ENCODE measurements at regions not wholly inside any gene's neighbourhood (a gene's known extent, or its start where the extent isn't known, plus 50 kb on each side); places are given as distances from the start of the nearest gene placed in this dataset.

DNA sequence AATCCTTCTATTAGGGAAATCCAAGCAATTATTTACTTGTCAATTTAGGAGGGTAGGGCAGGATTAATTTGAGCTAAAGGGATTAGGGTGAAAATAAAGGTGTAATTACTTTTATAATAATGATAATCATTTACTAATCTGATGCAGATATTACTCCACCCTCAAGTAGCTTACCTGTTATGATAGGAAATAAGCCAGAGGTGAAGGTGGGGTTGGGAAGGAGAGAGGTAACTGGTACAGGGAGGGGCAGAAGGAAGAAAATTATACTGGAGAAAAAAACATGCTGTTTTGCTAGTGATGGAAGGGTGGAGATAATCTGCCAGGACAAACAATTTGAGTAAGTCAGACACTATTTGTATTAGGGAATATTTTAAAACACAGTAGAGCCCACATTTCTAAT lies 157.7 kb downstream of the BARX2 start:
- TF ChIP-seq, protein P1, sequence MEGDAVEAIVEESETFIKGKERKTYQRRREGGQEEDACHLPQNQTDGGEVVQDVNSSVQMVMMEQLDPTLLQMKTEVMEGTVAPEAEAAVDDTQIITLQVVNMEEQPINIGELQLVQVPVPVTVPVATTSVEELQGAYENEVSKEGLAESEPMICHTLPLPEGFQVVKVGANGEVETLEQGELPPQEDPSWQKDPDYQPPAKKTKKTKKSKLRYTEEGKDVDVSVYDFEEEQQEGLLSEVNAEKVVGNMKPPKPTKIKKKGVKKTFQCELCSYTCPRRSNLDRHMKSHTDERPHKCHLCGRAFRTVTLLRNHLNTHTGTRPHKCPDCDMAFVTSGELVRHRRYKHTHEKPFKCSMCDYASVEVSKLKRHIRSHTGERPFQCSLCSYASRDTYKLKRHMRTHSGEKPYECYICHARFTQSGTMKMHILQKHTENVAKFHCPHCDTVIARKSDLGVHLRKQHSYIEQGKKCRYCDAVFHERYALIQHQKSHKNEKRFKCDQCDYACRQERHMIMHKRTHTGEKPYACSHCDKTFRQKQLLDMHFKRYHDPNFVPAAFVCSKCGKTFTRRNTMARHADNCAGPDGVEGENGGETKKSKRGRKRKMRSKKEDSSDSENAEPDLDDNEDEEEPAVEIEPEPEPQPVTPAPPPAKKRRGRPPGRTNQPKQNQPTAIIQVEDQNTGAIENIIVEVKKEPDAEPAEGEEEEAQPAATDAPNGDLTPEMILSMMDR (IDR thresholded peaks at IDR 0.05 in 8 of 11, conservative IDR thresholded peaks at IDR 0.05 in 3 of 11), result no peak
- TF ChIP-seq POLR2A (IDR thresholded peaks at IDR 0.05), result no peak
- TF ChIP-seq POLR2AphosphoS5 (IDR thresholded peaks at IDR 0.05), result no peak

Data from spleen (tissue), 7 donors.